ENCODE measurements at regions not wholly inside any gene's neighbourhood (a gene's known extent, or its start where the extent isn't known, plus 50 kb on each side); places are given as distances from the start of the nearest gene placed in this dataset.

DNA sequence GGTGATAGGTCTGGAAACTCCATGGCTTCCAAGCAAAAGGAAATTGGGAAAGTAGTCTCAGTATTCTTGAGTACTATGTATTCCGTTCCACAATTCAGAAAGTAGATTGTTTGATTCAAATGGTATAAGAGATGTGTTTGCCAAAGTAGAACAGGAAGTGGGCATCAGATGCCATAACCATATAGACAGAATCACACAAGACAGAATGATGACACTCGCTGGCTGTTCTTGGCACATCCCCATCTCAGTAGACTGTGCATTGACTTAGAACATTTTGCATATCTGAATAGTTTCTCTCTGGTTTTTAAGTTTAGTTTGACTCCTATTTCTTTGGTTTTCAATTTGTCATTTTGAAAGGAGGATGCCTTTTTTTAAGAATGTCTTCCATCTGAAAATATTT lies 221.1 kb upstream of the RGS6 start:
- H3K4me3 ChIP-seq (ENCODE audit: control insufficient read depth, low read depth, low read length): no peak overlapping the region
- no peak for DNase-seq (ENCODE audit: low read depth)
- TF ChIP-seq, protein P1, sequence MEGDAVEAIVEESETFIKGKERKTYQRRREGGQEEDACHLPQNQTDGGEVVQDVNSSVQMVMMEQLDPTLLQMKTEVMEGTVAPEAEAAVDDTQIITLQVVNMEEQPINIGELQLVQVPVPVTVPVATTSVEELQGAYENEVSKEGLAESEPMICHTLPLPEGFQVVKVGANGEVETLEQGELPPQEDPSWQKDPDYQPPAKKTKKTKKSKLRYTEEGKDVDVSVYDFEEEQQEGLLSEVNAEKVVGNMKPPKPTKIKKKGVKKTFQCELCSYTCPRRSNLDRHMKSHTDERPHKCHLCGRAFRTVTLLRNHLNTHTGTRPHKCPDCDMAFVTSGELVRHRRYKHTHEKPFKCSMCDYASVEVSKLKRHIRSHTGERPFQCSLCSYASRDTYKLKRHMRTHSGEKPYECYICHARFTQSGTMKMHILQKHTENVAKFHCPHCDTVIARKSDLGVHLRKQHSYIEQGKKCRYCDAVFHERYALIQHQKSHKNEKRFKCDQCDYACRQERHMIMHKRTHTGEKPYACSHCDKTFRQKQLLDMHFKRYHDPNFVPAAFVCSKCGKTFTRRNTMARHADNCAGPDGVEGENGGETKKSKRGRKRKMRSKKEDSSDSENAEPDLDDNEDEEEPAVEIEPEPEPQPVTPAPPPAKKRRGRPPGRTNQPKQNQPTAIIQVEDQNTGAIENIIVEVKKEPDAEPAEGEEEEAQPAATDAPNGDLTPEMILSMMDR (IDR thresholded peaks at IDR 0.05; ENCODE audit: control insufficient read depth, insufficient read depth, low read depth, low read length, missing control alignments): no peak

- TF ChIP-seq, protein P1 (IDR thresholded peaks at IDR 0.05; ENCODE audit: control insufficient read depth, insufficient read depth, low read depth, low read length, missing control alignments): no peak
- H3K4me3 ChIP-seq (ENCODE audit: control insufficient read depth, low read depth, low read length): no peak overlapping the region
- DNase-seq (ENCODE audit: low read depth): peak; percentile 91
Measured at GRCh38 chr14:71711619-71712018, 220.6 kb upstream of the RGS6 start.

DNA sequence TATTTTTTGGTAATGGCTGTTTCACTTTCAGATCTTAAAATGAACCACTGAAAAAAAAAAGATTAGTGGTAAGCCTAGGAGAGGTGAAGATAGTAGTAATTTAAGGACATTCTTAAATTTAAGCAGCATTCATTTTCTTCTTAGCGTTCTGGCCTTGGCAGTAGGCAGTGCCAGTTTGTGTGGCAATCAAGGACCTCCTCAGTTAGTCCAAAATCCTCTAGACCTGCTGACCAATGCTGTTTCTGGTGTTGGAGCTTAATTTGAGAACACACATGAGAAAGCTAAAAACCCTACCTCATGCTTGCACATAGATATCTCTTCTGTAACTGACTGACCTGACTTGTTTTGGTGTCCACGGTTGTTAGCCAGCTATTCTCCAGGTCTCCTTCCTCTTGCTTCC lies 219.8 kb upstream of the RGS6 start:
- TF ChIP-seq, protein P1 (IDR thresholded peaks at IDR 0.05; ENCODE audit: control insufficient read depth, insufficient read depth, low read depth, low read length, missing control alignments): no peak
- no peak overlapping the region for H3K4me3 ChIP-seq (ENCODE audit: control insufficient read depth, low read depth, low read length)
- DNase-seq (ENCODE audit: low read depth): no peak

DNA sequence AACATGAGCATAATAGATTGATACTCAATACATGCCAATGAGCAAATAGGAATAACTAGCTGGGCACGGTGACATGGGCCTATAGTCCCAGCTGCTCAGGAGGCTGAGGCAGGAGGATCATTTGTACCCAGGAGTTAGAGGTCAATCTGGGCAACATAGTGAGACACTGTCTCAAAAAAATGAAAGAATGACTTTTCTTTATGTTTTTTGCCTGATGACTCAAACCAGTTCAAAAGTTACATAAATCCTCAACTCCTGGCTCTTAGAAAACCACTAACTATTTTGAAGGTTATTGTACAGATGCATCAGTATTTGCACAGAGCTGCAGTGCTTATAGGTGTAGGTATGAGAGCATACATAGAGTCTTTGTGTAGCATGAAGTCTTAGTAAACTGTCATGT lies 219.2 kb upstream of the RGS6 start:
- no peak overlapping the region for H3K4me3 ChIP-seq (ENCODE audit: control insufficient read depth, low read depth, low read length)
- TF ChIP-seq, protein P1 (IDR thresholded peaks at IDR 0.05; ENCODE audit: control insufficient read depth, insufficient read depth, low read depth, low read length, missing control alignments): no peak
- no peak for DNase-seq (ENCODE audit: low read depth)

GRCh38 chr14:71713451-71713850 lies 218.8 kb upstream of the RGS6 start:
- TF ChIP-seq, protein P1 (IDR thresholded peaks at IDR 0.05; ENCODE audit: control insufficient read depth, insufficient read depth, low read depth, low read length, missing control alignments): no peak
- no peak for DNase-seq (ENCODE audit: low read depth)
- H3K4me3 ChIP-seq (ENCODE audit: control insufficient read depth, low read depth, low read length): no peak overlapping the region

DNA sequence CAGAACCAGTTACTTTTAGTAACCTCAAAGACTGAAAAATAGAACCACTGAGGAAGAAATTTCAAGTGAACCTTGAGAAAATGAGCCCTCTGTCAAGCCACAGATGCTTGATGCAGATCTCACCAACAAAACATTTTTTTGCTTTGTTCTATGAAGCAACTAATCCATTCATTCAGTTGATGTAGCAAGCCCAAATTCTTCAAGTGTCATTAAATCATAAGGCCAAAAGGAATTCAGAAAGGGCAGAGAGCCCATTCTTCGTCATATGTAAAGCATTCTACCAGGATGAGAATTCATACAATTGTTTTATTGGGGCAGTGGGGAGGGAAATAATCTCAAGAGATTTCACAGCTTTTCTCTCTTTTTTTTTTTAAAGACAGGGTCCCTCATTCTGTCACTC lies 218.0 kb upstream of the RGS6 start:
- DNase-seq (ENCODE audit: low read depth): peak; percentile 93
- H3K4me3 ChIP-seq (ENCODE audit: control insufficient read depth, low read depth, low read length): no peak overlapping the region
- TF ChIP-seq, protein P1 (IDR thresholded peaks at IDR 0.05; ENCODE audit: control insufficient read depth, insufficient read depth, low read depth, low read length, missing control alignments): no peak

Measured in AG09309 (cell line).